DND-41 (cell line): ENCODE measurements at regions not wholly inside any gene's neighbourhood (a gene's known extent, or its start where the extent isn't known, plus 50 kb on each side); places are given as distances from the start of the nearest gene placed in this dataset.

ENCODE experiments used
- ATAC-seq: fragments of 200-7000 bp; cut with Tn5 transposase; 3 replicates; pipeline ENCODE4 v1.9.1; 2021; ENCODE audit warnings: low read depth; ENCODE audit not compliant: insufficient read depth
- DNase-seq: peaks from one replicate; pipeline ENCODE4 v3.0.0-alpha.2; 2020
- H2AFZ ChIP-seq: 2 replicates; pipeline ENCODE4 v1.6.0; 2012; ENCODE audit warnings: low read depth, low read length
- H3K27ac ChIP-seq: 2 replicates; pipeline ENCODE4 v1.5.1; 2012; ENCODE audit warnings: low read length, inconsistent platforms
- H3K27me3 ChIP-seq: fragments of 200-600 bp; sonication (generic); 2 replicates; pipeline ENCODE4 v1.6.0; 2012; ENCODE audit warnings: low read length, mild to moderate bottlenecking, inconsistent platforms; ENCODE audit not compliant: insufficient read depth, poor library complexity
- H3K36me3 ChIP-seq: 2 replicates; pipeline ENCODE4 v1.5.1; 2012; ENCODE audit warnings: low read length, inconsistent platforms; ENCODE audit not compliant: insufficient read depth
- H3K4me1 ChIP-seq: 2 replicates; pipeline ENCODE4 v1.5.1; 2012; ENCODE audit warnings: mild to moderate bottlenecking, low read length; ENCODE audit not compliant: insufficient read depth
- H3K4me2 ChIP-seq: 2 replicates; pipeline ENCODE4 v1.6.0; 2012; ENCODE audit warnings: mild to moderate bottlenecking, moderate library complexity, low read length, inconsistent platforms; ENCODE audit not compliant: insufficient read depth
- H3K4me3 ChIP-seq, 2 experiments: fragments of 200-600 bp in 1 of 2; shearing (Covaris generic) in 1 of 2; 2 replicates each; pipeline ENCODE4 v1.5.1; 2012 to 2016; ENCODE audit warnings: inconsistent platforms in 2 of 2, low read length in 2 of 2, mild to moderate bottlenecking in 2 of 2, low read depth in 1 of 2, moderate library complexity in 1 of 2
- H3K79me2 ChIP-seq: 2 replicates; pipeline ENCODE4 v1.6.0; 2012; ENCODE audit warnings: low read length, inconsistent platforms; ENCODE audit not compliant: insufficient read depth
- H3K9ac ChIP-seq: 2 replicates; pipeline ENCODE4 v1.6.0; 2012; ENCODE audit warnings: low read depth, mild to moderate bottlenecking, inconsistent platforms, low read length, moderate library complexity
- H3K9me3 ChIP-seq: 2 replicates; pipeline ENCODE4 v1.5.1; 2012; ENCODE audit warnings: low read length, moderate library complexity, mild to moderate bottlenecking, inconsistent platforms; ENCODE audit not compliant: insufficient read depth, severe bottlenecking
- H4K20me1 ChIP-seq: 2 replicates; pipeline ENCODE4 v1.6.0; 2012; ENCODE audit warnings: low read length; ENCODE audit not compliant: insufficient read depth
- EZH2 ChIP-seq: IDR thresholded peaks from 3 replicates; pipeline ENCODE4 v1.6.1; 2012; ENCODE audit warnings: borderline replicate concordance, low read depth, mild to moderate bottlenecking, moderate library complexity, low read length, inconsistent platforms; ENCODE audit not compliant: severe bottlenecking
- TF ChIP-seq, protein P1 (sequence below): IDR thresholded peaks from 2 replicates; pipeline ENCODE4 v1.5.1; 2012; ENCODE audit warnings: borderline replicate concordance, low read length, moderate library complexity, mild to moderate bottlenecking; ENCODE audit not compliant: poor library complexity, severe bottlenecking; ENCODE audit errors: extremely low read depth

DNA sequence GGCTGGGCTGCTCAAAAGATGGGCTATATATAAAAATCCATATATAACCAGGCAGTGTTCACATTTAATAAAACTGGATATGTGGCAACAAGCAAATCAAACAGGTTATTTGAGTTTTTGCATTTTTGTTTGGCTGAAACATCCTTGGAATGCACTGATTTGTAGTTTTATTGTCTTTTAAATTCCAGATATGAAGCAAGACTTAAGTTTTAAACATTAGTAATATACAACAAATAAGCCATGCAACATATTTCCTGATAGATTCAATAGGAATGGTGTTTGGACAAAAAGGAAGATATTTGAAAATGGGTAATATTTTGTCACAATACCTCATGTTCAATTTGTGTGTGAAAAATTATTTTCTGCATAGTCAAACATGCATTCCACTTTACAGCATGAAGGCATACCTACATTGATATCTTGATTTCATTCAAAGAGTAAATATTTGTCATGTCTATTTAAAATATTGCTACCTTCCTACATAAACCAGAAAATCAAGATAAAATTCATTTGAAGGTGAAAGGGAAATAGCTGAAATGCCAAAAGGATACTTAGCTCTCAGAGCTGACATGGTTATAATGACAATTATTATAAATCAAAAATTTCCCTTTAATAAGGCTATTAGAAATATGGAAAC lies 132.3 kb upstream of the NETO1 start:
- ATAC-seq: no peak
- H2AFZ ChIP-seq: no peak overlapping the region
- H3K9ac ChIP-seq: no peak overlapping the region
- no peak overlapping the region for H3K4me2 ChIP-seq
- no peaks in the 10 kb centered on the region for H3K4me1 ChIP-seq
- H3K27ac ChIP-seq: no peak overlapping the region
- no peaks in the 10 kb centered on the region for H3K79me2 ChIP-seq
- no peaks in the 10 kb centered on the region for H3K9me3 ChIP-seq
- H3K36me3 ChIP-seq: no peaks in the 10 kb centered on the region
- no peaks in the 10 kb centered on the region for H4K20me1 ChIP-seq
- no peak for TF ChIP-seq EZH2
- TF ChIP-seq, protein P1, sequence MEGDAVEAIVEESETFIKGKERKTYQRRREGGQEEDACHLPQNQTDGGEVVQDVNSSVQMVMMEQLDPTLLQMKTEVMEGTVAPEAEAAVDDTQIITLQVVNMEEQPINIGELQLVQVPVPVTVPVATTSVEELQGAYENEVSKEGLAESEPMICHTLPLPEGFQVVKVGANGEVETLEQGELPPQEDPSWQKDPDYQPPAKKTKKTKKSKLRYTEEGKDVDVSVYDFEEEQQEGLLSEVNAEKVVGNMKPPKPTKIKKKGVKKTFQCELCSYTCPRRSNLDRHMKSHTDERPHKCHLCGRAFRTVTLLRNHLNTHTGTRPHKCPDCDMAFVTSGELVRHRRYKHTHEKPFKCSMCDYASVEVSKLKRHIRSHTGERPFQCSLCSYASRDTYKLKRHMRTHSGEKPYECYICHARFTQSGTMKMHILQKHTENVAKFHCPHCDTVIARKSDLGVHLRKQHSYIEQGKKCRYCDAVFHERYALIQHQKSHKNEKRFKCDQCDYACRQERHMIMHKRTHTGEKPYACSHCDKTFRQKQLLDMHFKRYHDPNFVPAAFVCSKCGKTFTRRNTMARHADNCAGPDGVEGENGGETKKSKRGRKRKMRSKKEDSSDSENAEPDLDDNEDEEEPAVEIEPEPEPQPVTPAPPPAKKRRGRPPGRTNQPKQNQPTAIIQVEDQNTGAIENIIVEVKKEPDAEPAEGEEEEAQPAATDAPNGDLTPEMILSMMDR: no peak
- no peaks in the 10 kb centered on the region for H3K27me3 ChIP-seq
- DNase-seq: no peak
- no peak overlapping the region for H3K4me3 ChIP-seq

DNA sequence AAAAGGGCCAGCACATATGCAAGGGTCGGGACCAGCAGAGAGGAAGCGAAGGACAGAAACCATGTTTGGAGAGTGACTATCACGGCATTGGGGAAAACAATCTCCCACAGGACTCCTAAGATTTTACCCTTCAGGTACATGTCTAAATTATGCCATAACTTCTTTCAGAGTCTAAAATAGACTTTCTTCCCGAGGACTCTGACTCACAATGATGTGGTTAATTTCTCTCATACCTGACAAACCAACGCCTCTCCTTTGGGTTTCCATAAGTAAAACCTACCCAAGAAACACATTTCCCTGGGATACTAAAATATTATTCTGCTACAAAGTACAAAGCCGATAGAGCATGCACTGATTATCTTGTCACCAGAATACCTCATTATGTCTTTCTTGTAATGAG lies 127.8 kb upstream of the NETO1 start:
- no peak for DNase-seq

DNA sequence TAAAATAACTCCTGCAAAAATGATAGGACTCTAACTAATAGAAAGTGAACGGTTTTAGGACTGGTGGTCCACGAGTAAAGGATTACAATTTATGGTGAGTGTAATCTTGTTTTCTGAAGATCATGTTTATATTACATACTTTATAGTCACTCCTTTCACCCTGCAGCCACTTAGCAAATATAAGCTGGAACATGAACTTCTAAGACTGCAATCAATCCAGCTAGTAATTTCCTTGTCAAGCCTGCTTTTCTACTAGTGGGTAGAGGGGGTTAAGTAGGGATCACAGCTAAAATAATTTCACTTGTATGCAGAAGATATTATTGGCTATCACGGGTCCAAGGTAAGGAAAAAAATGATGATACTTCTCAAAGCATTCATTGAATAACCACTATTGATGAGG lies 125.5 kb upstream of the NETO1 start:
- no peak overlapping the region for H3K4me2 ChIP-seq
- DNase-seq (no peak), ATAC-seq (no peak)
- H3K4me1 ChIP-seq: no peaks in the 10 kb centered on the region
- no peaks in the 10 kb centered on the region for H4K20me1 ChIP-seq
- H3K4me3 ChIP-seq: no peak overlapping the region
- no peak overlapping the region for H2AFZ ChIP-seq
- no peaks in the 10 kb centered on the region for H3K27me3 ChIP-seq
- H3K9ac ChIP-seq: no peak overlapping the region
- H3K27ac ChIP-seq: no peak overlapping the region
- TF ChIP-seq, protein P1: no peak
- no peak for TF ChIP-seq EZH2
- H3K79me2 ChIP-seq: no peaks in the 10 kb centered on the region
- no peaks in the 10 kb centered on the region for H3K9me3 ChIP-seq
- no peaks in the 10 kb centered on the region for H3K36me3 ChIP-seq

More for the DNA sequence above, 127.8 kb upstream of the NETO1 start:
- no peaks in the 10 kb centered on the region for H3K9me3 ChIP-seq
- no peak overlapping the region for H3K4me2 ChIP-seq
- H3K27ac ChIP-seq: no peak overlapping the region
- ATAC-seq: no peak
- H3K36me3 ChIP-seq: no peaks in the 10 kb centered on the region
- no peak overlapping the region for H2AFZ ChIP-seq
- H4K20me1 ChIP-seq: no peaks in the 10 kb centered on the region
- H3K27me3 ChIP-seq: no peaks in the 10 kb centered on the region
- TF ChIP-seq, protein P1: no peak
- no peak for TF ChIP-seq EZH2
- H3K79me2 ChIP-seq: no peaks in the 10 kb centered on the region
- H3K4me3 ChIP-seq: no peak overlapping the region
- no peaks in the 10 kb centered on the region for H3K4me1 ChIP-seq
- no peak overlapping the region for H3K9ac ChIP-seq
